Right lobe of liver (tissue), 6 donors: ENCODE measurements at regions not wholly inside any gene's neighbourhood (a gene's known extent, or its start where the extent isn't known, plus 50 kb on each side); places are given as distances from the start of the nearest gene placed in this dataset.

Source experiments
- ATAC-seq, 4 donors: fragments of 200-7000 bp; cut with Tn5 transposase; one replicate each; pipeline ENCODE4 v1.9.1; 2020; ENCODE audit warnings: mild to moderate bottlenecking in 4 of 4, moderate library complexity in 4 of 4
- DNase-seq, 3 donors: peaks; one replicate each; pipeline ENCODE4 v3.0.0-alpha.2; 2020
- H3K27ac ChIP-seq, 3 donors: fragments of 200-600 bp; one replicate each; pipeline ENCODE4 v1.8.0; 2022
- H3K27me3 ChIP-seq, 2 donors: fragments of 200-600 bp; one replicate each; pipeline ENCODE4 v1.8.0; 2022
- H3K36me3 ChIP-seq, 4 donors: fragments of 200-600 bp; sonication (generic) in 1 of 4; one replicate each; pipeline versions ENCODE4 v1.5.1 to v1.8.0; 2017 to 2022; ENCODE audit warnings: control low read depth in 1 of 4
- H3K4me1 ChIP-seq, 4 donors: fragments of 200-600 bp; sonication (generic) in 1 of 4; one replicate each; pipeline versions ENCODE4 v1.5.1 to v1.8.0; 2017 to 2022; ENCODE audit warnings: control low read depth in 1 of 4
- H3K4me3 ChIP-seq, 3 donors: fragments of 200-600 bp; one replicate each; pipeline ENCODE4 v1.8.0; 2022
- H3K9me3 ChIP-seq, 4 donors: fragments of 200-600 bp; sonication (generic) in 1 of 4; one replicate each; pipeline versions ENCODE4 v1.5.1 to v1.8.0; 2017 to 2022; ENCODE audit warnings: control low read depth in 1 of 4
- CTCF ChIP-seq, 4 donors: fragments of 200-600 bp in 3 of 4; fragments of 450-650 bp in 1 of 4; IDR thresholded peaks; one replicate each; pipeline versions ENCODE4 v1.5.1 to v1.8.0; 2016 to 2022; ENCODE audit warnings: antibody characterized with exemption in 4 of 4, mild to moderate bottlenecking in 2 of 4
- POLR2A ChIP-seq: fragments of 450-650 bp; IDR thresholded peaks from one replicate; pipeline ENCODE4 v1.6.1; 2017; ENCODE audit warnings: antibody characterized with exemption, mild to moderate bottlenecking
- WGBS: methylation state at CpG from one replicate; pipeline ENCODE4 v1.1.6; 2018; ENCODE audit warnings: low coverage, low lambda C conversion rate; ENCODE audit not compliant: insufficient coverage; ENCODE audit errors: missing lambda C conversion rate; 5-methylcytosine and 5-hydroxymethylcytosine counted together
- intact Hi-C, 2 donors: fragments of 100-400 bp; cut with DNase I; formaldehyde crosslinking; loops; one replicate each; pipeline versions ENCODE4 v1.11.2 to v1.14.1; 2022
- donor health status: DM: no; HTN: yes; CAD: no.
- donor health status: DM: no; HTN: no; CAD: no.
- donor health status: DM: no; HTN: no; CAD: no.
- donor health status: DM: no; HTN: yes; CAD: no.
- donor health status: DM: no; HTN: yes; CAD: no.

DNA sequence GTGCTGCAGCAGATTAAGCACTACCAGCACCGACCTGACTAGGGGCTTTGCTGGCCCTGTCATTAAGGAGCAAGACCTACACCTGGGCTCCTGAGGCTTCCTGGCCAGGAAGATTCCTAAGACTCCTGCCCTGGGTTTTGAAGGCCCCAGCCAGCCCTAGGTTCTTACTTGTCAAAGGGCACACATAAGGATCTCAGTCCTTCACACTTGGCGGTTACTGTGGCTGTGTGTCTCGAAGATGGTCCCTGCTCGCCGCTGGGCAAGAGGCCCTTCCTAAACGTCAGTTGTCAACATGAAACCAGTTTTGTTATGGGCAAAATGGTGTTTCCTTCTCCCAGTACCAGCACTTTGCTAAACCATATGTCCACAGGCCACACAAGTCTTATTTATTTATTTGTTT, 470.6 kb downstream of the TOX3 start:
- WGBS: 90% methylated on average over 6 of the region's 6 CpGs

GRCh38 chr16:52074133-52074532, 472.8 kb downstream of the TOX3 start:
- peaks cover 0 to under 1% (median 0%) of the 10 kb centered on the region in 4 donors for H3K4me1 ChIP-seq
- no peaks in the 10 kb centered on the region for H3K36me3 ChIP-seq
- DNase-seq: no peak
- H3K27me3 ChIP-seq: no peaks in the 10 kb centered on the region
- no peak overlapping the region for H3K4me3 ChIP-seq
- WGBS: 86% methylated on average over 3 of the region's 3 CpGs
- no peak overlapping the region for H3K27ac ChIP-seq
- TF ChIP-seq CTCF (IDR thresholded peaks at IDR 0.05): no peak
- no peak for TF ChIP-seq POLR2A
- intact Hi-C loops: no loop called here
- no peaks in the 10 kb centered on the region for H3K9me3 ChIP-seq
- ATAC-seq: no peak

More for the DNA sequence above, 470.6 kb downstream of the TOX3 start:
- no peaks in the 10 kb centered on the region for H3K36me3 ChIP-seq
- DNase-seq: no peak
- no peaks in the 10 kb centered on the region for H3K9me3 ChIP-seq
- no peaks in the 10 kb centered on the region for H3K4me1 ChIP-seq
- no peak overlapping the region for H3K27ac ChIP-seq
- intact Hi-C loops: no loop called here
- H3K27me3 ChIP-seq: no peaks in the 10 kb centered on the region
- no peak overlapping the region for H3K4me3 ChIP-seq
- TF ChIP-seq CTCF (IDR thresholded peaks at IDR 0.05) (no peak), POLR2A (no peak)
- no peak for ATAC-seq

DNA sequence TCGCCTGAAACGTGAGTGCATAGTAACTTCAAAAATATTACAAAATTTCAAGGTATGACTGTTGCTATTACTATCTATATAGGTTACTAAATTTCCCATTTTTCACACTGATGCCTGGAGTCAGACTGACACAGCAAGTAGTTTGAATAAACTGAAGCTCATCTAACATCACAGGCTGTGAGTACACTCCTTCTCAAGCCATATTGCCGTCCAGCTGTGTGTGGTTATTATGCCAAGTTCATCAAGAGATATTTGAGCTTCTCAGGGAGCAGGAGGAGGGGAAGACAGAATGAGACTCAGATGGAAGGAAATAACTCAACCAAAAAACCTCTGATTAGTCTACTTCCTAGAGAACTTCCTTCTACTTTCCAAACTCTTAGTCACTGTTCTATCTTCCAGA, 473.9 kb downstream of the TOX3 start:
- Histone ChIP-seq H3K4me3 (no peak overlapping the region), H3K27ac (no peak overlapping the region), H3K4me1 (peaks cover 0 to 8% (median 3%) of the 10 kb centered on the region in 4 donors), H3K27me3 (no peaks in the 10 kb centered on the region), H3K36me3 (no peaks in the 10 kb centered on the region), H3K9me3 (no peaks in the 10 kb centered on the region)
- TF ChIP-seq POLR2A (no peak), CTCF (IDR thresholded peaks at IDR 0.05) (no peak)
- intact Hi-C loops: no loop called here
- whole genome bisulfite sequencing: 45% methylated on average over 3 of the region's 3 CpGs
- ATAC-seq (no peak), DNase-seq (no peak)

DNA sequence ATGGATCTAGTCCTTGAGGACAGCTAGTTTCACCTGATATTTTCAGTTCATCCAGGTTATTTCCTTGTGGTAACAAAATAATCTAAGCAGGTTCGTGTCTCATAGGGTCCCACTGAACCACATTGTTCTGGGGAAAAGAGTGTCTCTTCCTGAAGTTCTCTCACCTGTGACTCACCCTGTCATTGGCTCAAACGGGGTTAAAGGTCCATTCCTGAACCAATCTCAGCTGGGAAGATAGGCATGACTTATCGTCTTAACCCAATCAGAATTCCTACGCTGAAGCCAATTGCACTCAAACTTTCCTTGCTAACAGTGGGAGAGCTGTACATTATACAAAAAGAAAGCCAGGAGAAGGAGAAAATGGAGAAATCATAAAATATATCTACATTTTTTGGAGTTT, 475.8 kb downstream of the TOX3 start:
- TF ChIP-seq CTCF (IDR thresholded peaks at IDR 0.05) (no peak), POLR2A (no peak)
- peaks cover 0 to 8% (median 3%) of the 10 kb centered on the region in 4 donors for H3K4me1 ChIP-seq
- no peak overlapping the region for H3K27ac ChIP-seq
- no peaks in the 10 kb centered on the region for H3K36me3 ChIP-seq
- 66% methylated on average over 4 of the region's 4 CpGs for WGBS
- H3K4me3 ChIP-seq: no peak overlapping the region
- no peaks in the 10 kb centered on the region for H3K9me3 ChIP-seq
- H3K27me3 ChIP-seq: no peaks in the 10 kb centered on the region
- intact Hi-C loops: no loop called here
- ATAC-seq (no peak), DNase-seq (no peak)
